ENCODE measurements at regions not wholly inside any gene's neighbourhood (a gene's known extent, or its start where the extent isn't known, plus 50 kb on each side); places are given as distances from the start of the nearest gene placed in this dataset.

DNA sequence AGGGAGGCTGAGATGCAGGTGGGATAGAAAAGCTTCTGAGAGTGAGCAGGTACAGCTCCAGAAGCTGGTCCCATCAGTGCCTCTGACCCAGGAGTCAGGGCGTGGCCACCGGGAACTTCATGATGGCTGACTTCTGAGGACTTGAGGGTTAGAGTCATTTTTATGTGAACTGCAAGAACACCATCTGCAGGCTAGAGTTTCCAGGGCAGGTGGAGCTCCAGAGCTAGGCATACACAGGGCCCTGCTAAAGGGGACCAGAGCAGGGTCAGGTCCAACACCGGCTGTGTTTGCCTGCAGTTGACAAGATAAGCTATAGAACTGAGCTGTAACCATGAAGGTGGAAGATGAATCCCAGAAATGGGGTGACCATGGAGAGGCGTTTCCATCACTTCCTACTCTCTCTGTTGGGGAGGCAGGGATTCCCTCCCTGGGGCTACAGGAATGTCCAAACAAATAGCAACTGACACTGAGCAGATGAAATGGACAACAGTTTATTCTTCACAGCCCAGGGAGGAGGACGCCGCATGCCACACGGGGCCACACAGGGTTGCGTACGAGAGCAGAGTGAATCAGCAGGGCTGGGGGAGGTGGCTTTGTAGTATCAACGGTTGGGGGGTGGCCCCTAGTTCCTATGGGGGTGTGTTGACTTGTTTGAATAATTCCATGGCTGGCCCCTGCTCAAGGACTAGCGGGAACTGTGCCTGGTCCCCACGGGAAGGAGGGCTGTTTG lies 77.6 kb upstream of the ZNF516 start:
- DNase-seq (ENCODE audit: low spot score) = no peak

DNA sequence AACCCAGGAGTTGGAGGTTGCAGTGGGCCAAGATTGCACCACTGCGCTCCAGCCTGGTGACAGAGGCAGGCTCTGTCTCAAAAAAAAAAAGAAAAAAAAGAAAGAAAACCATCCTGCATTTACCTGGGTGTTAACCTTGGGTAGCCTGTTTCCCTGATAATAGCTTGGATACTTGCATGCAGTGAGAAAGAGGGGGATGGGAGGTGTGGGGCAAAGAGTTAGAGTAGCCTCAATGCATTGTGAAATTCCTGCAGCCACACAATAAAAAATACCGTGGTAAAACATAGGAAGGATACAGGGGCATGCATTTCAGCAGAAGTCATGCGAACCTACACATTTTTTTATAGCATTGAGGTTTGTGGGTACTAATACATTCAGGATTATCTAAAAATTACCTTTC lies 76.6 kb upstream of the ZNF516 start:
- DNase-seq (ENCODE audit: low spot score) = no peak

DNA sequence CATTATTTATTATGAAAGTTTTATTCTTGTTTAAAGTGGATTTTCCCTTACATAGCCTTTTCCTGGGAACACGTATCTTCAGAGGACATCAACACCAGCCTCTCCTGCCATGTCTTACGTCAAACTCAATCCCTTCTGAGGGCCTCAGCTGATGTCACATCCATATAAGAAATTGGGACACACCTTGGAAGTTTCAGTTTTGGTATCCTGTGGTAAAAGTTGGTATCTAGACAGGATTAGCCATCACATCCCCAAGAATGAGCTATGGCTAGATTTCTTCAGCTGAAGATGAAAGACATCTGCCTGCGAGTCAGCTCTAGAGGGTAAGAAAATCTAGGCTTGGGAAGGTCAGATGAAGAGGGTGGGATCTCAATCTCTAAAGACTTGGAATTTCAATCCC lies 75.8 kb upstream of the ZNF516 start:
- DNase-seq (ENCODE audit: low spot score) = no peak

DNA sequence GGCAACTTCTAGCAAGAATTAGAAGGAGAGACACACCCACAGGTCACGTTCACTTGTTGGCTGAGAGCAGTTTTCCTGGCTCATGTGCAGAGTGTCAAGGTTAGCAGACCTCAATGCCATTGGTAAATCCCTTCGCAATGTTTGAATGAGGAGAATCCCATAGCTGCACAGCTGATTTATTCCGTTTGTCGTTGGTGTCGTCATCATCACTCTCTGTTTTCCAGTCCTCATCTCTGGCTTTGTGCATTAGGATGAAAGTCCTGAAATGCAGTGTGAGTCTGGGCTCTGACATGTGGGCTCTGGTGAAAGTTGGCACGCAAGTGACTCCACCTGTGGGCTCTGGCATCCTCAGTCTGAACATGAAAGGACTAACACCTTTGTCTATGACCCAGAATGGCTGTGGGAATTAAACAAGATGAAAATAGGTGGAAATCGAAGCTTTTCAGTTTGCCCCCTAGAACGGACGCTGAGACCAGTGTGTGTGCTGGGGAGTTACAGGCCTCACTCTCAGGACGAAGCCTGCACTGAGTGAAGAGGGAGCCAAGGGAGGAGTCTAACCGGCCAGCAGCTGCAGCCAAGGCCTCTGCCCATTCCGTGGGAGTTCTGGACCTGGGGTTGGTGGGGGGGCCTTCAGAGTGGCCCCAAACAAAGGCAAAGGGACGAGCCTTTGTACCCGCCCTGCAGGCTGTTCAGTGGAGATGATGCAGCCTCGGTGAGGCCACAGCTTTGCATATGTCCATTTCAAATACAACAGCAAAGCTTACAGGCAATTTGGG lies 74.8 kb upstream of the ZNF516 start:
- no peak for DNase-seq (ENCODE audit: low spot score)

DNA sequence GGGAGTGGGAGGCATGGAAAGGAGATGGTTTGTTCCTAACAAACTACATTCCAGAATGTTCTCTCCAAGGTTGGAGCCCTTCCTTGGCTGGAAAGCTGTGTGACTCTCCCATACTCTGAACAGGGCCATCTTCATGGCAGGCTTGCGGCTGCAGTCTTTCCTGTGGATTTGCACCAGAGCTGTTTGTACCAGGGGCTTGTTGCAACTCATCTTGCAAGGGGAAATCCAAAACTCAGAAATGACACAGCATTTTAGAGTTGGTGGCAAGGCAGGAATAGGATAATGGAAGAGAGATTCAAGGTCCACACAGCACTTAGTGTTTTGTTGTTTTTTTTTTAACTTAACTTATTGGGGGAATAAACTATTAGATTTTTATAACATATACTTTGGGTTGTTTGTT lies 73.7 kb upstream of the ZNF516 start:
- DNase-seq (ENCODE audit: low spot score) = no peak

DNA sequence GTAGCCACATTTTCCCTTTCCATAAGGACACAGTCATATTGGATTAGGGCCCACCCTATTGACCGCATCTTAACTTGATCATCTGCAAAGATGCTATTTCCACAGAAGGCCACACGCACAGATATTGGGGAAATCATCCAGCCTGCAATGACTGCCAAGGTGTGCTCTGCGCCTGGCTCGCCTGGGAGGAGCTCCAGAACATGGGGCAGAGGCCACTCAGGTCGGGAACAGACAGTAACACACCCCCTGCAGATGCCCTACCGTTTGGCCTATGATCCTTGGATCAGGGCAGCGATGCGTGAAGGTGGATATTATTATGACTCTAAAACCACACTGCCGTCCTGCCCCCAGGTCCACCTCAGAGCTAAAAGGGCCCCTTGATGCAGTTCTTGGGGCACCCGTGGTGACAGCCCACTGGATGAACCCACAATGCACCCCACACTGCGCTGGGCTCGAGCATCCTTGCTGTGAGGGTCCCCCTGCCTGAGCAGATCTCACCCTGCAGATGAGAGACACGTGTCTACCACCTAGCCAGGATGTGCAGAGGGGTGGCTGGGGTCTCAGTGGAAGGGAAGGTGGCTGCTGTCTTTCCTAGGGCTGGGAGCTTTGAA lies 72.9 kb upstream of the ZNF516 start:
- no peak for DNase-seq (ENCODE audit: low spot score)

DNA sequence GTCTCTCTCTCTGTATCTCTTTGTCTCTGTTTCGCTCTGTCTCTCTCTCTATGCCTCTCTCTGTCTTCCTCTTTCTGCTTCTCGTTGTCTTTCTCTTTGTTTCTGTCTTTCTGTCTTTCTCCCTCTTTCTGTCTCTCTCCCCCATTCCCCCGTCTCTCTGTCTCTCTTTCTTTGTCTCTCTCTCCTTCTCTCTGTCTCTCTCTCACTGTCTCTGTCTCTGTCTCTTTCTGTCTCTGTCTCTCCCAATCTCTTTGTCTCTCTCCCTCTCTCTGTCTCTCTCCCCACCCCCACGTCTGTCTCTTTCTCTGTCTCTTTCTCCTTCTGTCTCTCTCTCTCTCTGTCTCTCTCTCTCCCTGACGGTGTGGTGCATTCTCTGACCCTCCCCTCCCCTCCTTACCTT lies 71.9 kb upstream of the ZNF516 start:
- DNase-seq (ENCODE audit: low spot score) = no peak

DNA sequence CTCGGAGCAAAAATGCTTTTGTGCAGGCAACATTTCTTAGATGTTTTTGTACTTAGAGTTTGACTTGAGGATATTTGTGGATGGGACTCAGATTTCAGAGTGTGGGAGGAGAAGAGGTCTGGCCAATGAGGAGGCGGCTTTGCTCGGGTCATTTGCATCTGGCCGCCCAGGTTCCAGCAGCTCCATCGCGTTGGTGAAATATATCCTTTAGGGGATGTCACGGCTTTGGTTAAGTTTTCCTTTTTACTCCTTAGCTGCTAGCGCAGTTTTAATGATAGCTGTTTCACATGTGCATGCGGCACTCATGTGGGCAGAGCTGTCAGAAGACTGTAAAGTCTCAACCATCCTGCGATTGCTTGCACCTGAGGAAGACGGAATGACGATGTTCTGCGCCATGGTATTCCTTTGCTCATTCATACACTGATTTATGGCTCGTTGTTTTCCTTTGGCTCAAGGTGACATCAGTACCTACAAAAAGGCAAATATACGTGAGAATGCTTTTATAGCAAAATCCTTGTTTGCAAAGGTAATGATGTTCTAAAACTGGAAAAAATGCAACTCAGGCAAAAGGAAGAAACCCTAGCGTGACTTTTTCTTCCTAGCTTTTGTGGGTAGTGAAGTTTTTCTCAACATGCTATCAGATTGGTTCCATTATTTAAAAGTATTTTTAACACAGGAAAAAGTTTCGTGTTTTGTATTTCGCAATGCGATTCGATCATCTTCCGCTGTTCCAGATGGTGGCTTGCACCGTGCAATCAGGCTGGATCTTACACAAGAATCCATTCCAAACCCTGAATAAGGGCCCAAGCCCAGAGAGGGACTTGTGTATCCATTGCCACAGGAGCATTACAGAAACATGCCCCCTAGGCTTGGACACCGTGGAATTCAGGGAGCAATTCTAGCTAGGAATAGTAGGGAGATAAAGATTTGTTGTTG lies 70.5 kb upstream of the ZNF516 start:
- DNase-seq (ENCODE audit: low spot score) = peak; percentile 45

DNA sequence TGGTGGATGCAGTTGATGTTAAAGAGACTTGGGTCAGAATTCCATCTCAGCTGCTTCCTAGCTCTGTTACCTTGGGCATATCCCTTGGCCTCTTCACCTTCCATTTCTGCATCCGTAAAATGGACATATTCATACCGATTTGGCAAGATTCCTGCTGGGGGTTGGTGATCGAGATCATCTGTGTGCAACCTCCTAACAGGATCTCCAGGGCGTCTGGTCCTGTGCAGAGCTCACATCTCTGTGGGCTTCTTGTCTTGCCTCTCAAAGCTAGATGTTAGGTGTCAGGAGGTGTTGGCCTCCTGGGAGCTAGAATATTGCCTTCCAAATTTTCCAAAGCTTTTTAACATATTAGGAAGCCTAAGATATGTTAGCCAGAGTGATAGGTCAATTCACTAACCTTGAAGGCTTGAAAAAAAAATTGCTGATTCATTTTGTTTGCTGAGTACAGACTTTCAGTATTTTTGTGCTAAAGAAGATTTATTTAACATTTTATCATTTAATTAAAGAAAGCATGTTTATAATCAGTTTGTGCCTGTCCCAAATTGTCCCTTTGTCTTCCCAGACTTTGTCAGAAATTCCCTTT lies 69.7 kb upstream of the ZNF516 start:
- DNase-seq (ENCODE audit: low spot score) = no peak

DNA sequence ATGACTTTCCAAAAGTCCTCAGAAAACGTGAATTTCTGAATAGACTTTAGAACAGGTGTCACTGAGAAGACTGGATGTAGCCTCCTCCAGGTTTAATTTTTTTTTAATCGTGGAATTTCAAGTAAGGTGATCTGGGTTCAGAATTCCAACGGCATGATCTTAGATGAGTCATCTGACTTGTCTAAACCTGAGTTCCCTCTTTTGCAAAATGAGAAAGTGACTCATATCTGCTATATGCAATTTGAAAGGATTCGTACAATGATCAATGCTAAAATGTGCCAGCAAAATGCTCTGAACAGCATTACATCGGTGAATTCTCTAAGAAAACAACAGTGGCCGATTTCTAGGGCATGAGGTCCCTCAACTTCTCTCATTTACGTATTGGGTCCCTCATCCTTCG lies 69.1 kb upstream of the ZNF516 start:
- peak; percentile 69 for DNase-seq (ENCODE audit: low spot score)

DNA sequence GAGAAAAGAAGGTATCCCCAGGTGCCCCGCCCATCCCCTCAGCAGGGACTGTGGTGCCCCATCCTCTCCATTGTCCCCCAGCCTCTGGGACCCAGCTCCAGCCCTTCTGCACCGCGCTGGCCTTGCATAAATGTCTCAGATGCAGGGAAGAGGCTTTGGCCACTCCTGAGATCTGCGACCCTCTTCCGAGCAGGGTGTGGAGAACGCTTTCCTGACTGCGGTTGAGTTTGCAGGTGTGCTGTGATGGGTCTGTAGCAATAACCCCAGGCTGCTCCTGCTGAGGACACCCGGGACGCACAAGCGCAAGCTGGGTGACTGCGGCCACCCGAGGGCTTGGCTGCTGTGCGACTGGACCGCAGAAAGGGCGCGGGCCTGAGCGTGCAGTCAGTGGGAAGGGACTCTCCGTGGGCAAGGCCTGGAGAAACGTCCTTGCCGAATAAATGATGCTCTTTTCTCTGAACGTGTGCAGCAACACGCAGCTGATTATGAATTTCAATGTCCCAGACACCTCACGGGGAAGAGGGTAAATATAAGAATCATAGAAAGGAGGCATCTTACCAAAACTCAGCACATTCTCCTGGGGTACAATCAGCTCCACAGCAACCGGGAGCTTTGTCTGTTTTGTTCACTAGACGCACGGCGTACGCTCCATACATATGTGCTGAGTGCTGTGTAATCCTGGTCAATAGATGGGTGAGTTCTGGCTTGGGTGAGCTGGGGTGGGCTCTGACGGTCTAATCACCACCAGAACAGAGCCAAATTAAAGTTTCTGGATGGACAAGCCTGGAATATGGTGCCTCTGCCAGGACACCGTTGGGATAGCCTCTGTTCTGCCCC lies 67.5 kb upstream of the ZNF516 start:
- DNase-seq (ENCODE audit: low spot score) = no peak

DNA sequence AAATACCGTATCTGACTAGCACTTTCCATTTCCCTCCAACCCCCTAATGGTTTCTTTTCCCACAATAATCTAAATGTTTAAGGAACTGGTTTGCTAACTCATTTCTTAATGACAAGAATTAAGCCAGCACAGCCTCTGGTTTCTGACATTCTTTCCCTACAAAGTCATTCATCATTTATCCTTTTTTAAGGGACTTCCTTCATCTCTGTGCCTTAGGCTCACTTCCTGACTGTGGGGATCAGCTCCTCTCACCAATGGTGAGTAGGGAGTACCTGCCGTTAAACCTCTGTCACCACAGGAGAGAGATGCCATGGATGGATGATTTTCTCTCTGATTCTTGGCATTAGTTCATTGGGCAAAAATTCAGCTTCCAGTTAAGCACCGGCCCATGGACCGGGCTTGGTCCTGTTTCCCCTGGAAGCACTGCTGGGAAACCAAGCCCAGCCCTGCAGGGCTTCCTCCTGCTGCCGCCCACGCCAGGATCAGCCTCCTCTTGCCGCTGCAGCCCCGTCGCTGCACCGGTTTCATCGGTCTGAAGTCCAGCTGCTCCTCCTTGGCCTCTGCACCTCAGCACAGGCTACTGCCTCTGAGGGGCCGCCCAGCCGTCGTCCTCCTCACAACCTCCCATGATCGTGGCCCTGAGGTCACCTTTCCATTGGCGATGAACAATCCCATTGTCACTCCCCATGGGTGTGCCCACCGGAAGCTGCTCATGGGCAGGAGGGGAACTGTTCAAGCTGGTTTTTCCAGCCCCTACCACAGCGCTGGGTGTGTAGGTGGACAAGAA lies 64.0 kb upstream of the ZNF516 start:
- no peak for DNase-seq (ENCODE audit: low spot score)

DNA sequence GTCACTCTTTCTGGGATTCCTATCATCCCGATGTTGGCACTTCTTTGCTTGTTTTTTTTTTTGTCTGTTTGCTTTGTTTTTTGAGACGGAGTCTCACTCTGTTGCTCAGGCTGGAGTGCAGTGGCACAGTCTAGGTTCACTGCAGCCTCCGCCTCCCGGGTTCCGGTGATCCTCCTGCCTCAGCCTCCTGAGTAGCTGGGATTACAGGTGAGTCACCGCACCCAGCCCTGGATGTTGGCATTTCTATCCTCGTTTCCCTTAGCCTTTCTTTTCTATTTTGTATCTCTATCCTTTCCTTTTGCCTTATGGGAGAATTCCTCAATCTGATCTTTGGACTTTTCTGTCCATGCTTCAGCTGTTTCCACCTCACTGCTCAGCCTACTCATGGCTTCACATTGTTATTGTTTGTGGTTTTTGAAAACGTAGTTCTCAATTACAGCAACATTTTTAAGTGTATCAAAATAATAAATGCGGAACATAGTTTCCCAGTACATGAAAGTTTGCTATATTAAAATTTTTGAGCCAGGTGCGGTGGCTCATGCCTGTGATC lies 62.1 kb upstream of the ZNF516 start:
- DNase-seq (ENCODE audit: low spot score) = no peak

DNA sequence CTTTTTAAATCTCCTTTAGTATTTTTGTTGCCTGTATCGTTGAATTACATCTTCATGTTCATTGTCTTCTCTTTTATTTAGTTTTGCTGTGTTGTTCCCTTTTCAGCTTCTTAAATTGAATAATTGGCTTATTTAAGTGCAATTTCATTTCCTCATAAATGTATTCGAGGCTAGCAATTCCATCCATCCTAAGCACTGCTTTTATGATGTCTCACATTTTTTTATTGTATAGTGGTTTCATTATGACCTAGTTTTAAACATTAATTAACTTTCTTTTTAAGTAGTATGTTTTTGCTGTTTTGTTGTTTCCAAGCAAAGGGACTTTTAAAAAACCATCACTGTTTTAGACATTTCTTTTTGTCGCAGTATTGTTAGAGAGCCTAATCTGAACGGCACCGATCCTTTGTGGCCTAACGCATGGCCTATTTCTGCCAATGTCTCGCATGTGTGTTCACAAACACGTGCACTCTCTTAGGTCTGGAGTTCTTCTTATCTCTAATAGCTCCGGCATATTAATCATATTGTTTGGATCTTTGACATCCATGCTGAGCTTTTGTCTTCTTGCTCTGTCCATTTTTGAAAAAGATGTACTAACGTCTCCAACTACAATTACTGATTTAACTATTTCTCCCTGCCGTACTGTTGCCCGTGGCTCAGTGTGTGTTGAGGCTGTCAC lies 59.6 kb upstream of the ZNF516 start:
- no peak for DNase-seq (ENCODE audit: low spot score)

DNA sequence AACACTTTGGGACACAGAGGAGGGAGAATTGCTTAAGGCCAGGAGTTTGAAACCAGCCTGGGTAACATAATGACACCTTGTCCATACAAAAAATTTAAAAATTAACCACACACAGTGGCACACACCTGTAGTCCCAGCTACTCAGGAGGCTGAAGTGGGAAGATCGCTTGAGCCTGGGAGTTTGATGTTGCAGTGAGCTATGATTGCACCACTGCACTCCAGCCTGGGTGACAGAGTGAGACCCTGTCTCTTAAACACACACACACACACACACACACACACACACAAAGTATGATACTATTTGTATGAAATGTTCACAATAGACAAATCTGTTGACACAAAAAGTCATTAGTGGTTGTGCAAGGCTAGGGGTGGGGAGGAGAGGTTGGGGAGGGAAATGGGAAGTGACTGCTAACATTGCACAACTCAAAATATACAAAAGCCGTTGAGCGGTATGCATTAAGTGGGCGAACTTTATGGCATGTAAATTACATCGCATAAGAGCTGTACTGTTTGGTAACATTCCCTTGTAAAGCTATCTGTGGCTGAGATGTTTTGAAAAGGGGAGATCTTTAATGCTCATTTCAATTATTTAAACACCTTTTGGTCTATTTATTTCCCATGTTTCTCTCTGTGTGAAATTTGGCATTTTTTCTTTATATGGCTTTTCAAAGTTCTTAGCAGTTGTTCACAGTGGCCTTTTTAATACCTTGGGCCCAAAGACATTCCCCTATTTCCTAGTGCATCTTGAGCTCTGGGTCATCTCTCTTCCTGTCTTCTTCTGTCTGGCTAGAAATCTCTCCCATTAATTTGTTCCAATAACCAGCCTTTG lies 58.9 kb upstream of the ZNF516 start:
- DNase-seq (ENCODE audit: low spot score) = no peak

DNA sequence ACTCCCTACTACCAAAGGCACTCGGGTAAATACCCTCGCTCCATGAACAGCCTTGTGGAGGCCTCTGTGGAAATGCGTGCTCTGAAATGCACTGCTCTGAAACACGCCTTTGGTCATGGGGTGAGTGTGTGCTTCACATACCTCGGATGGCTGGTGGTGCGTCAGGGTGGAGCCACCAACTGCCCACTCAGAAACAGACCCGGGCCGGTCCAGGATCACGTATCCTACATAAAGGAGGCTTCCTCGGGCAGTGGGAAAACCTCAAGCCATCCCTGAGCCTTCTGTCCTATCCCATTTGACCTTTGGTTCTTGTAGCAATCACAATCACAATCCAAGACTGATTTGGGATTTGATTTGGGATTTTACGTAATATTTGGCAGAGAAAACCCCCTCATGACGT lies 53.5 kb upstream of the ZNF516 start:
- DNase-seq (ENCODE audit: low spot score) = no peak

DNA sequence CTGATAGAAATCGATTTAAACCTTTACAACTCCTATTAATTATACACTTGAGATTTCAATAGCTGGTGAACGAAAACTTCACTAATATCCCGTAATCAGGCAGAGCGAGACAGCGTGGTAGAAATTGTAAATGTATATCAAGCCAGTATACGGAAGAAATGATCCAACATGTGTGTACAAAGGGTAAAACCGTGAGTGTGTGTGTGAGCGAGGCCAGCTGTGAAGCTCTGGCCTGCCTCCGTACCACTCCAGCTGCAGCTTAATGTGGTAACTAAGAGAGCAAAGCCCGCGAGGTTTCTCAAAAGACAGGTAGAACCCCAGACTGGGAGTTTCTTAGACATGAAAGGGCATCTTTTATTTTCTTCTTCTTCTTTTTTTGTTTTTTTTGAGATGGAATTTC lies 52.3 kb upstream of the ZNF516 start:
- DNase-seq (ENCODE audit: low spot score) = no peak

DNA sequence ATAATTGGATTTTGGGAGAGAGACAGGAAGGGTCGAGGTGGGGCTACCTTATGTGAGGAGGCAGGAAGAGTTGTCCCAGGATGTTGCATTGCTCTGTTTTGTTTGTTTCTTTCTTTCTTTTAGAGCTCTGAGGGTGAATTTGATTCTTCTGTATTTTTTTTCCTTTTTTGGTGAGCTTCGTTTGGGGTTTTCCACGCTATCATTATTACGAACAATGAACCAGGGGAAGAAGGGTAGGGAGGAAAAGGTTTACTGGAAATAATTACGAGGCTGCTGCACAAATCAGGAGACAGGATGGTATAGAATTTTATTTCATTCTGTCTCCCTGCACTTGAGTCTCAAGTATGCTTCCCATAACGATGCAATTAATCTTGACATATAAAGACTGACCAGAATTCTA lies 51.4 kb upstream of the ZNF516 start:
- no peak for DNase-seq (ENCODE audit: low spot score)

All from putamen (tissue), 1 donor.